ENCODE measurements at regions not wholly inside any gene's neighbourhood (a gene's known extent, or its start where the extent isn't known, plus 50 kb on each side); places are given as distances from the start of the nearest gene placed in this dataset.
"Not testable (repeated sequence)": the region's sequence is repeated elsewhere in the genome, so short reads cannot be mapped to it uniquely, and the experiment has no call there.

- no peak for DNase-seq
Observed at GRCh38 chr5:167912941-167913665, 378.3 kb upstream of the WWC1 start.

- DNase-seq, result no peak
Observed at GRCh38 chr5:167915237-167915636, 376.2 kb upstream of the WWC1 start.

DNA sequence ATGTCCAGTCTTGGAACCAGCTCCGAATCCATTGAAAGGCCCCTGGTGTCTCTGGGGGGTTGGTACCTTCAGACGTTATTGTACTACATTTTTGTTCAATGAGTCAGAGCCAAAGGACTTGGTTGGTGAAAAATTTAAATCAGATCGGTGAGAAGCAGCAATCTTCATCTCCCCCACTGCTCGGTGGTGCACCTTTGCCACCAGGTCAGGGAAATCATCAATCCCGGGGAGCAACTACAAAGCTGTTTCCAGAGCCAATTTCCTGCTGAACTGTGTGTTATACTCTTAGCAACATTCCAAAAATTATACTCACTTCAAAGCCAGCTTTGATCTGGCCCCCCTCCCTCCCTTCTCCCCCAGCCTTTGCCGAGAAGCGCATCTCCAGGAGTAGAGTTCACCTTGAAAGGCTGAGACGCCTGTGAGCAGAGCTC, 375.2 kb upstream of the WWC1 start:
- no peak for DNase-seq

DNA sequence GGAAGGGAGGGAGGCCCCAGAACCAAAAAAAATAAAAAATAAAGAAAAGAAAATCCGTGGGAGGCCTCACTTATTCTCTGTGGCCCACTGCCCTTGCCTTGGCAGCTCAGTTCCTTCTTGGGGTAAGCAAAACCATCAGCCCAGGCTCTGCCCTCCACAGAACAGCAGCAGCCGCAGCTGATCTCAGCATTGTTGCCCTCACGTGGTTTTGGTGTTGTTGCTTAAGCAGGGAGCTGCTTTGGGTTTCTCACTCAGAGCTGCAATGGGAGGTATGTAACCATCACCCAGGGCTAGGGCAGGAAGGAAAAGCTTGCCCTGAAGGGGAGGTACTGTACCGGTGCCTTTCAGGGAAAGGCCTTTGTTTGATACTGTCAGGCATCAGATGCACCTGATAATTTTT, 374.7 kb upstream of the WWC1 start:
- no peak for DNase-seq

DNA sequence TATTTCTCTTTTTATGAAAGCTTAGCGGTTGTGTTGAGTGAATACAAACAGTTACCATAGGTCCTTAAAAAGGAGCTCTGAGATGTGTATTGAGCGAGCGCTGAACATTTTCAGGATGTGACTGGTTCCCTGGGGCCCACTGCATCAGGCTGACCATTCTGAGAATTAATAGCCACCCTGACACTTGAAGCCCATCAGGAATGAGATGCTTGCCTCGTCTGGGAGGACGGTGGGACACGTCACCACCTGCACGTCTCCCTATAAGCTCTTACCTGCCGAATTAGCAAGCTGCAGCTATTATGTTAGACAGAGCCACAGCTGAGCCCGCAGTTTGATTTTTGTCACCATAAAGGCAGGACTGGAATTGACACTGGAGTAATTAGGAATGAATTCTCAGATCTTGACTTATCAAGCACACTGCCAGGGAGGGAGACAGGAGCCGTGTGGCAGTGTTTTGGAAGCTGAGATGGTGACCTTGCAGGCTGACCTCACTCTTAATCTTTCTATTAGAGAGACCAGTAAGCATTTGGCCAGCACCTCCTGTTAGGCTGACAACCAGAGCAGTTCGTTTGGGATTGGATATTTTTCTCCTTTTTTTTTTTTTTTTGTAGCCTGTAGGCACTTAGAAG, 373.1 kb upstream of the WWC1 start:
- no peak for DNase-seq

DNA sequence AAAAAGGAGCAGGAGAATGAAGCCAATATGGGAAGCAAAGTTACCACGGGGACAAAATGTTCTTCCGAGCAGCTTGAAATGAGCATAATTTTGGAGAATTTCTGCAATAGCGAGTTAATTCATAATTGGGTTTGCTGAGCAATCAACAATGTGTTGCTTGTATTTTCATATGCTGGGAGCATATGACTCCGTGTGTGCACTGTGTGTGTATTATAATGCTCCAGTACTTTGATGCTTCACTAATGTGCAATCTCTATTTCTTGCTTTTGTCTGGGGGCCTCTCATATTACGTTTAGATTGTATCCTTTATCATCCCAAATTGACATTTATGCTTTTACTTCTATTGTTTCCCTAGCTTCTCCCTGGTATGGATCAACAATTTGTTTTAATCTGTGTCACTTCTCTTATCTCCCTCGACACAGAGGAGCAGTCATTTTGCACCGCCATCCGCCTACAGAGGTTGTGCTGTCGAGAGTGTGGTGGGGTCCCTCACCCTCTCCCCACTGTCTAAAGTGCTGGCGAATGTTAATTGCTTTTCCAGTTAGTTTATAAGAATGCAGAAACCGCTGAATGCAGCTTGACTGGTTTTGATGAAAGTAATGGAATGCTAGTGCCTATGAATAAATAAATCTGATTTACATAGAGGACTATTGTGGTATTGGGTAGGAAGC, 372.5 kb upstream of the WWC1 start:
- no peak for DNase-seq

- no peak for DNase-seq
Observed at GRCh38 chr5:167920589-167920988, 370.9 kb upstream of the WWC1 start.

- no peak for DNase-seq
Observed at GRCh38 chr5:167921796-167922195, 369.6 kb upstream of the WWC1 start.

DNA sequence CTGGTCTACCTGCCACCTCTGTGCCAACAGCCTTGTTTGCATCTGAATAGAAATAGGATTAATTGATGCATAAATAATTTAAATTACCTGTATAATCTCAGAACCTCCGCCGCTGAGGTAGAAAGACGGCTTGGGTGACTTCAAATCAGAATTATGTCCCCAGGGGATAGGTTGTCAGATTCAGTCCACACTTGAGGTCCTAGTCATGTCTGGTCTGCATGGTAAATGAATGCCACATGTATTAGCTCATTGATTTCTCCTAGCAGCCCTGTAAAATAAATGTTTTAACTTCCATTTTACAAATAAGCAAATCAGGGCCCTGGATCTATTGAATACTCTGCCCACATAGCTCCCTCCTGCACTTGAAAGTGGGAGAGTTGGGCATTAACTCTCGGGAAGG, 368.0 kb upstream of the WWC1 start:
- no peak for DNase-seq

DNA sequence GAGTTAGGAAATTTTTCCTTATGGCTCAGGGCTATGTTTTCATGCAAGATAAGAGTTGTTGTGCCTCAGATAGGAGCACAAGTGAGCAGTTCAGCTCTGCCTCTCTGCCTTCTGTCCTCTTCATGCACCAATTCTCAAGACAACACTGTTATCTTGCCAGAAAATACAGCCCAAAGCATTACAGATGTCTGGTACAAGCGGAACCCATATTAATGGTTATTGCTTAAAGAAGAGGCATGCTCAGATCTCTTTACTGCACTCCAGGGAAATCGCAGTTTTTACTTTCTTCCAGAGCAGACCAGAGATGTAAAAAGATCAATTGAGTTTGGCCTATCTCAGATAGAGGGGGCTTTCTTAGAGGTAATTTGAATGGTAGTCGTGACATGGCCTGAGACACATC, 361.6 kb upstream of the WWC1 start:
- DNase-seq, result no peak

GRCh38 chr5:167934551-167934971, 356.9 kb upstream of the WWC1 start:
- no peak for DNase-seq

GRCh38 chr5:167936022-167936421, 355.4 kb upstream of the WWC1 start:
- DNase-seq, result no peak

DNA sequence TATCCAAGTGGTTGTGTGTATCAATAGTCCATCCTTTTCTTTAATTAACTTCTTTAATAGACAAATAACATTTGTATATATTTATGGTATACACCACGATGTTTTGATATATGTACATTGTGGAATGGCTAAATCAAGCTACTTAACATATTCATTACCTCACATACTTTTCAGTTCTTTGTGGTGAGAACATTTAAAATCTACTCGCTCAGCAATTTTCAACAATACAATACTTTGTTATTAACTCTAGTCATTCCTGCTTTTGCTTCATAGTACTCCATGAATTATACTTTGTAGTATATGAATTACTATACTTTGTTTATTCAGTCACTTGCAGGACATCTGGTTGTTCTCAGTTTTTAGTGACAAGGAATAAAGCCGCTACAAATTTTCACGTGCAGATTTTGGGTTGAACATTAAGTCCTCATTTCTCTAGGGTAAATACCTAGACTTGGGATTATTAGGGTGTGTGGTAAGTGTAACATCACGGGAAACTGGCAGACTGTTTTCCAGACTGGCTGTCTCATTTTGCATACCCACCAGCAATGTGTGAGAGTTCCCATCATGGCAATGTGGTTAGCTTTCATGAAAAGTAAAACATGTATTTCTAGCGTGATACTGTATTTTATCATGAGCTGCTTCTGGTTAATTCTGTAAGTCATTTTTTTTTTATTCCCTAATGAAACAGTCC, 354.4 kb upstream of the WWC1 start:
- no peak for DNase-seq

GRCh38 chr5:167937635-167937998, 353.8 kb upstream of the WWC1 start:
- no peak for DNase-seq

- DNase-seq, result no peak
Observed at GRCh38 chr5:167939686-167940085, 351.8 kb upstream of the WWC1 start.

DNA sequence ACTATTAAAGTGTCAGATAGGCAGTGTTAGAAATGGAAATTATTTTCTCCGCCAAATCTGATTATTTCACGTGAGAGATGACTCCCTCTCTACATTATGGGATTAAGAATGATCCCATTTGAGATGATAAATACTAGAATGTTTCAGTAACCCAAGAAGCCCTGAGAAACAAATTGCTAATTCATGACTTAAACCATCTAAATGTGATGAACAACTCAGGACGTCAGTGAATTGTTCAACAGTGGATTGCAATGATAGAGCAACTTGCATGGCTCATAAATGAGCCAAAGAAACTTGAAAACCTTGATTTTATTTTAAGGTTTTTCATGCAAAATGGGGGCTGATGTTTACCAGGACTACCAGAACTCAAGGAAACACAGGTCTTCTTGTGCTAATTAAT, 350.5 kb upstream of the WWC1 start:
- no peak for DNase-seq

GRCh38 chr5:167941556-167941955, 349.9 kb upstream of the WWC1 start:
- DNase-seq, result not testable (repeated sequence)

- DNase-seq, result no peak
Observed at GRCh38 chr5:167943343-167943742, 348.1 kb upstream of the WWC1 start.

- DNase-seq, result no peak
Observed at GRCh38 chr5:167944121-167944852, 347.2 kb upstream of the WWC1 start.

DNA sequence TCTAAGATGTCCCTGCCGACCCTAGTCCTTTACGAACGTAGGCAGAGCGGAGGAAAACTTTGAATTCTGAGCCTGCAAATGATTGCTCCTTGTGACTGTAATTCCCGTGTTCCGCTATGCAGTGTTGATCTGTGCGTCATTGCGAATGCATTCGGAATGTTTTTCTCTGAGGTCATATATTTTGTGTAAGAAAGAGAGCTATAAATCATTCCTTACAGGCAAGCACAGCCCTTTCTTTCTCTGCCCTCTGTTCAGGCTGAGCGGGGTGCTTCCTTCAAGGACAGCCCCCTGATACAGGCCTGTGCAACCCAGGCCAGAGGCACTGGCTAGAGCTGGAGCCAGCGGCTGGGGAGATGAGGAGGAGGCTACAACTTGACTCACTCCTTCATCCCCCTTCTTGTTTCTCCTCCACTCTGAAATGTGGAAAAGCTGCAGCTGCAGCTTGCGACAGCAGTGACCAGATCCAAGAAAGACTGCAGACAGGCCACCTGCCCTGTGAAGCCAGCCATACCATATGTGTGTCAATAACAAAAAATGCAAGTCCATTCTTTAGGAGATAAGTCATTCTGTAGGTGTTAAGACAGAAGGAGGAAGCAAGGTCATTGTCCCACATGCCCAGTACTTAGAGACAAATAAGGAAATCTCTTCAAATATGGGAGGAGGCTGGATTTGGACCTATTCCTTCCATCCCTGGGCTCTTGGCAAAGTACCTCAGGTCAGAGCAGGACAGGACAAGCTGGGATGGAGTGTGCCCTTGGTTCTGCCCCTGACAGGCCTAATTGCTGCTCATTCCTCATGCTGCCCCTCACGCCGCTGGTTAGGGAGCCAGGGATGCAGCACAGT, 345.7 kb upstream of the WWC1 start:
- DNase-seq, result no peak

DNA sequence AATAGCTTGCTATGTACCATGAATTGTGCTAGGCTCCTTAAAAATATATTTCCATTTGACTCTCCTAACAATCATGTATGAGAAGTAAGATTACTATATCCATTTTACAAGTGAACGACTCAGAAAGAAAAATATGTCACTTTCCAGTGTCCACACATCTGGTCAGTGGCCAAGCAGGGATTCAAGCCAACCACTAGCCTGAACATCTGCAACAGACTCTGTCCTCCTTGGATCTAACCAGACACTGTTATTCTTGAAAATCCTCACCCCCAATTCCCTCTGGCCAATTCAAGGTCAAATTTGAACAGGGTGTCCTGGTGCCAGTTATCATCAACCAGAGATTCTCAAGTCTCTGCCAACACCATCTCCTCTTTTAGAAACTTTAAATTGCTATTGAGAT, 344.1 kb upstream of the WWC1 start:
- no peak for DNase-seq

DNA sequence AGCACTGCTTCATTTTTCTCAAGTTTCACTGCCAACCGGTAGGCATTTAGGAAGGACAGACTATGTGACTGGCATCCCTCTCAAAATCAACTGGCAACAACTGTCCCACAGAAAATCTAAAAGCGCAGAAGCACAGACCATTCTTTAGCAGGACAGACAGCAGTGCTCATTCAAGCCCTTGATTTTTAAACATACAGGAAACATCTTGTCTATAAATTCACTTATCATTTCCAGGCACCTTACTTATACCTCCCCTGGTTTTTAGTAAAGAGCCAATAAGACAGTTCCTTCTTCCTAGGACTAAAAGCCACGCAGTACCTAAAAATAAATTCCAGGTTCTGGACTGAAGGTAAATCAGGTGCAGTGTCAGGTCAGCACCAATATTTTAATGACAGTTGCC, 343.2 kb upstream of the WWC1 start:
- no peak for DNase-seq

Measured in dermis blood vessel endothelial cell (primary cell).